GM19324 (cell line): ENCODE measurements at regions not wholly inside any gene's neighbourhood (a gene's known extent, or its start where the extent isn't known, plus 50 kb on each side); places are given as distances from the start of the nearest gene placed in this dataset.

Experiments used
- ATAC-seq: cut with Tn5 transposase; IDR thresholded peaks from one replicate; pipeline ENCODE4 v1.9.1; 2021; ENCODE audit warnings: mild to moderate bottlenecking, moderate library complexity; ENCODE audit not compliant: unreplicated experiment, low FRiP score

DNA sequence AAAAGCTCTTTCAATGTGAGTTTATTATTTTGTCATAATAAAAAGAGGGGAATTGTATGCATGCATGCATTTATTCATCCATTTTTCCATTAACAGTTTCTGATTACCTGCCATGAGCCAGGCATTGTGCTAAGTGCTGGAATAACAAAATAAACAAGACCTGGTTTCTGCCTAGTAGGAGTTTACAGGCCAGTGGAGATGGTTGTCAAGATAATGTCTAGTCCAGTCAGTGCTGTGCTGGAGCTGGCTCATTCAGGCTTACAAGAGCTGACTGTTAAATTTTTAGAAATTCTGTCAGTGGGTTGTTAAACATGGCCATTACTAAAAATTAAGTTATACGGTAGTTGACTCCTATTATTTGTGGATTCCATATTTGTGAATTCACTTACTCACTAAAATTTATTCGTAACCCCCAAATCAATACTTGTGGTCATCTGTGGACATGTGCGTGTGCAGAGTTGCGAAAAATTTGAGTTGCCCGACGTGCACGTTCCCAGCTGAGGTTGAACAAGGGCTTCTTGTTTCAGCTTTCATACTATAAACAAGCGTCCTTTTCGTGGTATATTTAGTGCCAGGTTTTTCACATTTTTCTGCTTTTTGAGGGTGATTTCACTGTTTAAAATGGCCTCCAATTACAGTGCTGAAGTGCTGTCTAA lies 172.3 kb upstream of the RPS6KA3 start:
- ATAC-seq: no peak

DNA sequence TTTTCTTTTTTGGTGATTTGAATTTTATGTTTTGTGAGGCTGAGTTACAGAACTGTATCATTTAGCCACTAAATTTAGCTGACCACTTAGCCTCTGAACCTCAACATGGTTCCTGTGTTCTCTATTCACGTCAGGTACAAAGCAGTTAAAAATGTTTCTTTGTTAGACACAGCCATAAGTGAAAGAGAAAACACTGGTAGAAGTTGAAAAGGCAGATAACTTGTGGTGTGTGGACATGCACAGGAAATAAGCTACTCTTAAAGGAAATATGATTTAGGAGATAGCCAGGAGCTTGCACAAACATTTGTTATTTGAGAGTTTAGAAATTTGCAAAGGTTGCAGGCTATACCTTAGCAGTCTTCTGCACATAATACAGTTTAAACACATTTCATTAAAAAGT lies 171.0 kb upstream of the RPS6KA3 start:
- no peak for ATAC-seq

DNA sequence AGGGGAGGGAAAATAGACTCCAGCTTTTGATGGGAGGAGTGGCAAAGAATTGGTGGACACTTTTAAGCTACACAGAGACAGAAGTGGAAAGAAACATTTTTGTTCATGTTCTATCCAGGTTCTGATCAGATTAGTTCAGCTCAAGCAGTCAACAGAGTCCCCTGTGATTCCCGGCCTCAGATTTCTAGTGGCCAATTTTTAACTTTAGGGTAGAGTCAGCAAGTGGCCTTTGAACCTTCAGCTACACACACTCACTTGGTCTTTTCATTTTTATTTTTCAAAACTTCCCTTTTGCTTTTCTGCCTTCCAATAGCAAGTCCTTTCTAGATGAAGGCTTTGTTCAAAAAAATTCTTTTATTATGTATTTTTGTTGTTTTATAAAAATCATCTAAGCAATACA lies 169.2 kb upstream of the RPS6KA3 start:
- no peak for ATAC-seq

DNA sequence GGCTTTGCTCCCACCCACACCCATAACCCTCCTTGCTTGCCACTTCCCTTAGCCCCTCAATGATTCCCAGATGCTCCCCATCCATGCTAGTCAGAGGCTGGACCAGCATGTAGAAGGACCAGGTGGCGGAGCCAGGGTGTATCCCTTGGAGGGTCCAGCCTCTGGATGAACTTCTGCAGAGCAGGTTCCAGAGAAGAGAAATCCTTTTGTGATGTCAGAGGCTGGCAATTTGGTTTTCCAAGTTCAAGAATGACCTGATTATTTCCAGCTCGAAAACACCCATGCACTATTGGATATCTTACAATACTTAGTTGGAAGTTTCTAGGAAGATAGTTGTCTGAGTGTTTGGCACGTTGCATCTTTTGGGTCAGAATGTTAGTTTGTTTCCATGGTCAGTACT lies 168.3 kb upstream of the RPS6KA3 start:
- ATAC-seq: no peak

DNA sequence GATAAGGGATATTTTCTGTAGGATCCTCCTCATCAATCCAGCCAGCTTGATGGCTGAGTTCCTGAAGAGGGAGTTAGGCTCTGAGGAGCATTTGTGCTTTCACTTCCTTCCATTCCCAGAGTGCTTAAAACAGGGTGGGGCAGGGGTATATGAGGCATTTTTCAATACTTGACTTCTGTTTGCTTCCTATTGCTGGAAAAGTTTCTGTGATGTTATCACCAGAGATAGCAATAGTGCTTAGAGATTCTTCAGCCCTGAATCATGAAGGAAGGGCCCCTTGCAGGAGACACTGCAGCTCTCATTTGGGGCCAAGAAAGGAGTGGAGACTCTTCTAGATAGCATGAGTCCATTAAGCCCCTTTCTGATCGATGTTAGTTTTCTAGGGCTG lies 166.7 kb upstream of the RPS6KA3 start:
- no peak for ATAC-seq

DNA sequence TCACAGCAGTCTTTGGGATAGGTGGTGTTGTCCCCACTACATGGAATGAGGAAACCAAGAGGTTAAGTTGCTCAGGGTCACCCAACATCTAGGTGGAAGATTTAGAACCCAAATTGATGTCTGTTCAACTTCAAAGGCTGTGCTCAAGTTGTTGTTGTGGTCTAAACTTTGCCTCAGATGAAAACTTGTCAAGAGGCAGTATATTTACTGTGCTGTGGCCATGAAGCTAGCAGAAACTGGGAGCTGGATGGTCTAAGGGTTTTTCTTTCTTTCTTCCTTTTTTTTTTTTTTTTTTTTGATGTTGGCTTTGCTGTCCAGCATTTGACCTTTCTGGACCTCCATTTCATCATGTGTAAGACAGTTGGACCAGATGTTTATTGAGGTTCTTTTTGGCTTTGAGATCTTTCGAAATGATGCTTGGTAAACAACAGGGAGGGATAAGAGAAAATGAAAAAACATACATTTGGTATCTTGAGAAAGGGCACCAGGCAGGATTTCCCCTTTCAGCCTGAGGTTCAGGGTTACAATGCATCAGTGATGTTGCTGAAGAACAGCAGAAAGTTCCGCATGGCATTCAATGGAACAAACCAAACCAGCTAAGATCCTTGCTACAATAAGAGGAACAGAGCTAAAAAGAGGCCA lies 166.2 kb upstream of the RPS6KA3 start:
- ATAC-seq: no peak

DNA sequence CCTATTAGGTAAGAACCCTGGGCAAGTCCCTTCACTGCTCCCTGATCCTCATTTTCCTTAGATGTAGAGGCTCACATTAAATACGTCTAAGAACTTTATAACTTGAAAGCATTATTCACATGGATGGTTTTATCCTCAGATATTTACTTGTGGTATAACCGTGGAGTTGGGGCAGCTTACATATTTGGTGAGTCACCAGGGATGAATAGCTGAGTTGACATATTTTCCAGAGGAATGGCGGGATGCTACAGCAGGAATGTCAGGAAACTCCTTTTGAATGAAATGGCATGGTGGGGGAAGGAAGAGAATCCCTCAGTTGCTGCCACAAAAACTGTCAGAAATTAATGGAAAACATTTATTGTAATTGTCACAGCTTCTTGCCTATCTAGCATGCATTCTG lies 165.3 kb upstream of the RPS6KA3 start:
- ATAC-seq: no peak

DNA sequence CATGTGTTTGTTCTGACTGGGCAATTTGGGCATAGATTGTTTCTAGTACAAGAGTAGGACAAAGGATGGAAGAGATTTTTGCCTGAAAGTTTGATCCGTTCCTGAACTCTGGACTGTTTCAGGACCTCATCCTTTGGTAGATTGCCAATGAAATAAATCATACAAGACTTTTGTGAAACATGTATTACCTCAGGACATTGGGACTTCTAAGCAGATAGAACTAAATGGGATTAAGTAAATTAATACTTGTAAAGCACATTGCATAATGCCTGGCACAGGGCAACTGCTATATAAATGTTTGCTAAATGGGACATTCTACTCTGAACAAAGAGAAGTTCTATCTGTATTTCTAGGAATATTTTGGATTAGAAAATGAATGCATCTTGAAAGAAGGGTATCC lies 164.8 kb upstream of the RPS6KA3 start:
- ATAC-seq: no peak

DNA sequence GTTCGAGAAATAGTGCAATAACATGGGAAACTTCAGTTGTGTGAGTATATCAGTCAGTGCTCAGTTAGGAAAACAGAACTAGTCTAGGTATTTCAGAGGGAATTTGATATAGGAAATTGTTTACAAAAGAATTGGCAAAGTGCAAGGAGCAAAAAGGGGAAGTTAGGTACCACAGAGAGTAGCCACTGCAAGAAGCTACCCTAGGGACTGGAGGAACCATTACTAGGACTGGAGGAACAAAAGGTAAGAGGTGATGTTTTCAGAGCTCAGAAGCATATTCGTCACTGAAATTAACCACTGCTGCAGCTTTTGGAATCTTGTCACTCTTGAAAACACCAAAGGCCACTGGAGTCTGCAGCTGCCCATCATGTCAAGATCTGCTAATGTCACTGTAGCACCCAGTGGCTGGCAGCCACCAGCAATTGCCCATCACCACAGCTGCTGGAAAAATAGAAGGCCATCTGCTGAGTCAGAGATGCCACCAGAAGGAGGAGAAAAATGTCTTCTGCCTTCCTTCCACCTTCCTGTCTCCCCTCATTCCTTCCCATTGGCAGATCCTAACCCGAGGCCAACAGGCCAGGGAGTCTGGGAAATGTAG lies 160.6 kb upstream of the RPS6KA3 start:
- no peak for ATAC-seq

DNA sequence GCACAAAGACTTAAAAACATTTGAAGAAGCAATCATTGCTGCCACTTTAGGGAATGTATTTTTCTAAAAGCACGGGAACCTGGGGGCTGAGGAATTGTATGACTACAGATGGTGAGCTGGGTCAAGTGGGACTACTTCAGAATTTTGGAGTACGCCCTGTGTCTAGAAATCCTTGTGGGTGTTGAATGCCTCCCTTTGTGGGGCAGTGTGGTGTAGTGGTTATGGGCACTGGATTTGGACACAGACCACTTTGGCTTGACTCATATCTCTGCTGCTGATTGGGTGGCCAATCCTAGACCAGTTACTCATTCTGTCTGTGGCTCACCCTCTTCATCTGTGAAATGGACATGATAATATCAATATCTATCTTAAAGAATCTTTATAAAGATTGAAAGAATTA lies 155.0 kb upstream of the RPS6KA3 start:
- ATAC-seq: no peak

DNA sequence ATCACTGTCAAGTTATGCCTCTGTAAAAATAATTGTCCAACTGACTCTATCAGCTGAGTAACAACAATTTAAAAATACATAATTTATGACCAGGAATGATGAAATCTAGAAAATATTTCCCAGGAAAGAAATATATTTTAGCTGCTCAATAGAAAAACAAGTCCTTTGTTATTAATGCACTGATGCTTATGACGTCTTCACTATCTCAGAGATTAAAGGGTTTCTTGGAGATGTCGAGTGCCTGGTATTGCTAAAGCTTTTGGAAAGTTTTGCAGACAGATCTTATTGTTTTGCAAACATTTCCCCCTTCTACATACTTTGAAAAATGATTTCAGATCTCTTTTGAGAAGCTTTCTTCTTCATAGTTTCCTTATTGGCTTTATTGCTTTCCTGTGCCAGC lies 154.6 kb upstream of the RPS6KA3 start:
- ATAC-seq: no peak

DNA sequence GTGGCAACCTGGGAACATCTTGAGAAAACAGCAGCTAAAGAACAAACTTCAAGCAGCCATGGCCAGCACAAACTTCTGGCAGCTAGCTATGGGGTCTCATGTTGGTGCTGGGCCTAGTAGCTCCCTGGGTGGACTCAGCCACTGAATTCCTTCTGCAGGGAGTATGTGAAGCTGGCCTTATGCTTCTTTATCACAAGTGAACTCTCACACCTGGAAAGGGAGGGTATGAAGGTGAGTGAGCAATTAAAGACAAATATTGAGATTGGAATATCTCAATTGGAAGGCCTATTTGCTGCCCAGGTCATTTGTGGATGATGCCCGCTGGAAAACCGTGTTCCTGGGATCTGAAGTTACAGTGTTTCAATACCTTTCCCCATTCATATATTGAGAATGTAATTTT lies 153.3 kb upstream of the RPS6KA3 start:
- no peak for ATAC-seq

DNA sequence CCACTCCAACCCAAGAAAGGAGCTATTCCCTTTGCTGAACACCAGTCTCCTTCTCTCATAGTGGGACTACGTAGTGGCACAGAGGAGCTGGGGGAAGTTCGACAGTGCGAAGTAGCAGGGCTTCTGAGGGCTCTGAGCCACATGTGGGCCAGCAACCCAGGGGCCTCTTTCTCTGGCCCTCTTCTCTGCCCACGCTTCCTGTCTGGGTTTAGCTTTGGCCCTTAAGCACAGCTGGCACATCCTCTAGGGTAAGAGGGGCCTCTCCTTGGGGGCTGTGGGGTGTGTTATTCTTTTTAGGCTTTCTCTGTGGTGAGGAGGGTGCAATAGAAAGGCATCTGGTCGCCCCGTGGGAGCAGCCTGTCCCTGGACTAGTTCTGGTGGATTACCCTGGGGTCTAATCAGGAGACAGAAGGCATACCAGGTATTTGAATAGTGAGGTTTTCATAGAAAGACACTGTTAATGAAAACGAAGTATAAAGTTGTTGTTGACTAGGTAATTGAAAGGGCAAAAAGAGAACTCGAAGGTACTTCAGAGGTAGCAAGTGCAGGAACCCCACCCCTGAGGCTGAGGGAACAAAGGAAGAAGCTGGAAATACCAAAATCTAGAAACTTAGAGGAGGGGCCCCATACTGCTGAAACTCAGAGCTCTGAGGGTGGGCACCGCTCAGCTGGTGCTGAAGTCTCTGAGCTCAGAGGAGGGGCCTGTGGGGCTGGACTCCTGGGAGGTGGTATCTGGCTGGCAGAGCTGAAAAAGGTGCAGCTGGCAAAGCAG lies 151.9 kb upstream of the RPS6KA3 start:
- peak; percentile 78 for ATAC-seq

DNA sequence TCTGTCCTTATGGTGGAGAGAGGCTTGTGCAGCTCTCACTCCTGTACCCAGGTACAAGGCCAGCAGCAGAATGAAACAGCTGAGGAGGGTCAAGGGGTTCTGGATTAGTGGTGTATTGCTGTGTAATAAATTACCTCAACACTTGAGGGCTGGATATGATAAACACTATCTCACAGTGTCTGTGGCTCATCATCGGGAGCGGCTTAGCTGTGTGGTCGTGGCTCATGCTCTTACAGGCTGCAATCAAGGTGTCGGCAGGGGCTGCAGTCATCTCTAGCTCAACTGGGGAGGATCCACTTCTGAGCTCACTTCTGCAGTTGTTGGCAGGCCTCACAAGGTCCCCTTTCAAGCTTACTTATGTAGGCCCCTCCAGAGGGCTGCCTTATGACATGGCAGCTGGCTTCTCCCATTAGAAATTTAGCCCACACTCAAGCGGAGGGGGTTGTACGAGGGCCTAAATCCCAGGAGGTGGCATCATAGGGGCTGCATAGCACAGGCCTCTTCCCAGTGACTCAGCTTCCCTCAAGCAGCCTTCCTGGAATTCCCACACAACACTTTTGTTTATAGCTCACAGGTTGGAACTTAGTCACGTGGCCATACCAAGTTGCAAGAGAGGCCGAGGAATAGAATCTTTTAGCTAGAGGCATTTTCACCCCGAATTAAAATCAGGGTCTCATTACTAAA lies 148.2 kb upstream of the RPS6KA3 start:
- ATAC-seq: no peak

DNA sequence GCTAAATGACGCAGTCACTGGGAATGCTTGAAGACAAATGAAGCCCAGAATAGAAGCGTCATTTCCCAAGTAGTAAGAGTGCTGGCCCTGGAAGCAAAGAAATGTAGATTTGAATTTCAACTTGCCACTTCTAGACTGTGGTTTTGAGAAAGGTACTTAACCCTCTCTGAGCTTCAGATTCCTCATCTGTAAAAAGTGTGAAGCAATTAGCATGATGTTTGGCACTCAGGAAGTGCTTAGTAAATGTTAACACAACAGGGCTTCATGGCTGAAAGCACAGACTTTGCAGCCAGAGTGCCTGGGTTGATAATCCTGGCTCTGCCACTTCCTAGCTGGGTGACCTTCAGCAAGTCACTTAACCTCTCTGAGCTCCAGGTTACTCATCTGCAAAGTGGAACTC lies 147.4 kb upstream of the RPS6KA3 start:
- ATAC-seq: no peak

DNA sequence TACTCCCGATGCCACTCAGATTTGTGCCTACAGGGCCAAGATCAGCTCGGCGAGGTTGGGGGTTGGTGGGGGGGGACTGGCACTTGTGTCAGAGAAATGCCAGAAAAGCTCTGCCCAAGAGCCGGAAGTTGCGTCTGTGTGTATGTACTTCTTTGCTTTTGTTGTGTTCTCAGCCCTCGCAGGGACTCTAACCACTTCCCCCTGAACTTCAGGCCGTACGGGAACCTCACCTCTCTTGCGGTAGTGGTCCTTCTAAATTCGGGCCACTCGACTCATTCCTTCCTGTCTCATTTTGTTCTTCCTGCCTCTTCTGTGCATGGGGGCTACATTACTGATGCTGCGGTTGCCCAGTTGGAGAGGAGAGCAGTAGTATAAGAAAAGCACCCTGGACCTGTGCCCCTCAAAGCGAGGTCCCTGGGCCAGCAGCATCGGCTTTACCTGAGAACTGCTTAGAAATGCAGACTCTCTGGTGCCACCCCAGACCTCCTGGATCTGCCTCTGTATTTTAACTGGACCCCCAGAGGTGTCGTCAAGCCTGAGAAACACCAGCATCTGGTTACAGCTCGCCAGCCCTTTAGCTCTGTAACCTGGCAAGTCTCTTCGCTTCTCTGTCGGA lies 146.3 kb upstream of the RPS6KA3 start:
- no peak for ATAC-seq

DNA sequence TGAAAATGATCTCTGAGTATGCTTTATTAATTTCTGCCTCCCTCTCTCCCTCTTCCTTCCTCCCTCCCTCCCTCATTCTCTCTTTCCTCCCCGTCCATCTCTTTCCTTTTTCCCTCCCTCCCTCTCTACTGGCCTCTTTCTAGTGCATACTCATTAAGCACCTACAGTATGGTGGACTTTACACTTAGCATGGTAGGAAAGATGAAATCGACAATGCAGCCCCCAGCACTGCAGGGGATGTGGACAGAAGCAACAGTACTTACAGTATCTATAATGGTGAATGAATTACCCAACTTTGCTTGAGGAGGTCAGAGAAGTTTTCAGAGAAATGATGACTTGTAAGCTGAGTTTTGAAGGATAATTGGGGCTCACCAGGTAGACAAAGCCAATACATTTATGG lies 143.8 kb upstream of the RPS6KA3 start:
- ATAC-seq: no peak

DNA sequence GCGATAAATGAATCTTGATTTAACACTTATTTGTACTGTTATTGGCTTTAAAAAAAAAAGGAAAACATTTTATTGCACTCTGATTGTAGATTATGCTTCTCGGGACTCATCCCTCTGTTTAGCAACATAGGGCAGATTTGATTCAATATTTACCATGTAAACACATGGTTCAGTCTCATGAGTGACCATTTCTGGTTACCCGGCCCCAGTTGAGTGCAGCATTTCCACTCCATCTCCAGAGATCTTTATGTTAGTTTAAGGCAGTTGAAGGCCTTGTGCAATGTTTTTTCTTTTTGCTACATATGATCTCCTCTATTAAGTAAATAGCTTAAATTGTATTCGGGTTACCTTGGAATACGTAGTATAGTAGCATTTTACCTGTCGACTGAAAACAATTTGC lies 143.3 kb upstream of the RPS6KA3 start:
- ATAC-seq: no peak

DNA sequence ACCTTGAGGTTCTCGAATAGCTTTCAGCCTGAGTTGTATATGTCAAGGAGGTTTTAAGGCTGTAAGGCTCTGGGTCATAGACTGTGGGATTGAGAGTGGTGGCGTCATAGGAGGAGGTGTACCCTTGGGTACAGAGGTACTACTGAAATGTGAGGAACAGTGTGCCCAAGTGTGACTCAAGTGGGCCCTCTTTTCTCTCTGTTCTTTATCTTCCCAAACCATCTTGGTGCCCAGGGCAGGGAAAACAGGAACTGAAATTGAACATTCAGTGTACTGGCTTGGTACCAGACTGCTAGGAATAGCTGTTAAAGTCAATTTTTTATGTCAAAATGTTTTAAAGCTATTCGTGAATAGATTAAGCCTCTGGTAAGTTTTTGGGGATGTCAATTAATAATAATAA lies 136.2 kb upstream of the RPS6KA3 start:
- ATAC-seq: no peak

DNA sequence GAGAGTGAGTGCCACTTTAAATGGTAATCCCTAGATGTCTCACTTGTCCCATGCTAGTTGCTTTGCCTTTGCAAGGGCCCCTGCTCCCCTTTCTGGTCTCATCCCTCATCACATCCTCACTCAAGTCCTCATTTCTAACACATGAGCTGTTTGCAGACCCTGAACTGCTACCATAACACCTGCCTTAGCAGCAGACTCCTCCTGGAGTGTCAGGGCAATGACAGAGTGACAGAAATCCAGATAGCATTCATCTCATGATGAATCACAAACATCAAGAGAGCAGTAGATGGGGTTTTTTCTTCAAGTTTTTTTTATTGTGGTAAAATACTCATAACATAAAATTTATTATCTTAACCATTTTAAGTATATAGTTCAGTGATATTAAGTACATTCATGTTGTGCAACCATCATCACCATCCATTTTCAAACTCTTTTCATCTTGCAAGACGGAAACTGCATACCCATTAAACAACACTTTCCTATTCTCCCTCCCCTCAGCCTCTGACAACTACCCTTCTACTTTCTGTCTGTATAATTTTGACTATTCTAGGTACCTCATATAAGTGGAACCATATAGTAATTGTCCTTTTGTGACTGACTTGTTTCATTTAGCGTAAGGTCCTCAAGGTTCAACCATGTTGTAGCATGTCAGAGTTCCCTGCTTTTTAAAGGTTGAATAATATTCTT lies 133.2 kb upstream of the RPS6KA3 start:
- no peak for ATAC-seq
